OCI-LY7 (cell line): ENCODE measurements at regions not wholly inside any gene's neighbourhood (a gene's known extent, or its start where the extent isn't known, plus 50 kb on each side); places are given as distances from the start of the nearest gene placed in this dataset.

Experiments
- BruUV-seq: library from RNA; stranded (reverse); fragments of 400-500 nt; replicated peaks from 2 replicates; lab custom pipeline; 2021; lab: Mats Ljungman, UMichigan
- CTCF ChIA-PET: fragments of 300-600 bp; sonication (Branson Sonifier 250); formaldehyde crosslinking; loops from one replicate; lab custom pipeline; 2022; ENCODE audit warnings: antibody characterized with exemption; ENCODE audit not compliant: unreplicated experiment; lab: Charles Lee
- POLR2A ChIA-PET: fragments of 300-600 bp; sonication (Branson Sonifier 250); formaldehyde crosslinking; loops from one replicate; lab custom pipeline; 2022; ENCODE audit warnings: antibody characterized with exemption; lab: Charles Lee
- DNase-seq: peaks from one replicate; pipeline ENCODE4 v3.0.0-alpha.2; 2015; ENCODE audit warnings: low spot score
- H2AFZ ChIP-seq: fragments of 200-600 bp; sonication (generic), shearing (Covaris generic); 2 replicates; pipeline ENCODE4 v1.6.1; 2014; ENCODE audit warnings: mild to moderate bottlenecking, antibody characterized with exemption, low read length, moderate library complexity
- H3K27ac ChIP-seq: fragments of 200-600 bp; sonication (generic); 2 replicates; pipeline ENCODE4 v1.5.1; 2014; ENCODE audit warnings: mixed run types, low read depth, mild to moderate bottlenecking, moderate library complexity, low read length, inconsistent platforms; ENCODE audit not compliant: poor library complexity, severe bottlenecking
- H3K36me3 ChIP-seq: fragments of 200-600 bp; sonication (generic); 2 replicates; pipeline ENCODE4 v1.6.1; 2014; ENCODE audit warnings: mild to moderate bottlenecking, antibody characterized with exemption, low read length, moderate library complexity, mixed read lengths; ENCODE audit not compliant: insufficient read depth
- H3K4me1 ChIP-seq: fragments of 200-600 bp; sonication (generic); 2 replicates; pipeline ENCODE4 v1.5.1; 2014; ENCODE audit warnings: mild to moderate bottlenecking, low read length; ENCODE audit not compliant: insufficient read depth, poor library complexity, severe bottlenecking
- H3K4me2 ChIP-seq: fragments of 200-600 bp; sonication (generic); 2 replicates; pipeline ENCODE4 v1.6.1; 2014; ENCODE audit warnings: mild to moderate bottlenecking, low read length
- H3K4me3 ChIP-seq: fragments of 200-600 bp; sonication (generic); 2 replicates; pipeline ENCODE4 v1.5.1; 2014; ENCODE audit warnings: mild to moderate bottlenecking, low read depth, low read length; ENCODE audit not compliant: poor library complexity, severe bottlenecking
- H3K79me2 ChIP-seq: fragments of 200-600 bp; sonication (generic); 2 replicates; pipeline ENCODE4 v1.6.1; 2016; ENCODE audit warnings: low read depth, mild to moderate bottlenecking, low read length, moderate library complexity, mixed read lengths; ENCODE audit not compliant: insufficient read depth
- H3K9me2 ChIP-seq: fragments of 200-600 bp; sonication (generic); 2 replicates; pipeline ENCODE4 v1.6.1; 2016; ENCODE audit warnings: mild to moderate bottlenecking, low read length, mixed read lengths; ENCODE audit not compliant: insufficient read depth
- H3K9me3 ChIP-seq: fragments of 200-600 bp; sonication (generic); 2 replicates; pipeline ENCODE4 v1.6.1; 2014; ENCODE audit warnings: mild to moderate bottlenecking, mixed run types, low read length, mixed read lengths
- H4K20me1 ChIP-seq: fragments of 200-600 bp; sonication (generic); 2 replicates; pipeline ENCODE4 v1.6.1; 2014; ENCODE audit warnings: mild to moderate bottlenecking, antibody characterized with exemption, low read length, moderate library complexity, mixed read lengths; ENCODE audit not compliant: insufficient read depth
- EZH2phosphoT487 ChIP-seq: fragments of 200-600 bp; sonication (generic); IDR thresholded peaks from 2 replicates; pipeline ENCODE4 v1.6.1; 2018; ENCODE audit warnings: low read depth, borderline replicate concordance, mild to moderate bottlenecking, mixed run types, antibody characterized with exemption, low read length, moderate library complexity, mixed read lengths
- intact Hi-C: fragments of 100-400 bp; cut with micrococcal nuclease; formaldehyde crosslinking; loops from one replicate; pipeline ENCODE4 v1.10.0; 2022; ENCODE audit not compliant: unreplicated experiment
- TF ChIP-seq, protein P1 (sequence below): fragments of 200-600 bp; sonication (generic); conservative IDR thresholded peaks from 2 replicates; pipeline ENCODE4 v1.5.1; 2014; ENCODE audit warnings: mild to moderate bottlenecking, antibody characterized with exemption, low read length, moderate library complexity, mixed read lengths

DNA sequence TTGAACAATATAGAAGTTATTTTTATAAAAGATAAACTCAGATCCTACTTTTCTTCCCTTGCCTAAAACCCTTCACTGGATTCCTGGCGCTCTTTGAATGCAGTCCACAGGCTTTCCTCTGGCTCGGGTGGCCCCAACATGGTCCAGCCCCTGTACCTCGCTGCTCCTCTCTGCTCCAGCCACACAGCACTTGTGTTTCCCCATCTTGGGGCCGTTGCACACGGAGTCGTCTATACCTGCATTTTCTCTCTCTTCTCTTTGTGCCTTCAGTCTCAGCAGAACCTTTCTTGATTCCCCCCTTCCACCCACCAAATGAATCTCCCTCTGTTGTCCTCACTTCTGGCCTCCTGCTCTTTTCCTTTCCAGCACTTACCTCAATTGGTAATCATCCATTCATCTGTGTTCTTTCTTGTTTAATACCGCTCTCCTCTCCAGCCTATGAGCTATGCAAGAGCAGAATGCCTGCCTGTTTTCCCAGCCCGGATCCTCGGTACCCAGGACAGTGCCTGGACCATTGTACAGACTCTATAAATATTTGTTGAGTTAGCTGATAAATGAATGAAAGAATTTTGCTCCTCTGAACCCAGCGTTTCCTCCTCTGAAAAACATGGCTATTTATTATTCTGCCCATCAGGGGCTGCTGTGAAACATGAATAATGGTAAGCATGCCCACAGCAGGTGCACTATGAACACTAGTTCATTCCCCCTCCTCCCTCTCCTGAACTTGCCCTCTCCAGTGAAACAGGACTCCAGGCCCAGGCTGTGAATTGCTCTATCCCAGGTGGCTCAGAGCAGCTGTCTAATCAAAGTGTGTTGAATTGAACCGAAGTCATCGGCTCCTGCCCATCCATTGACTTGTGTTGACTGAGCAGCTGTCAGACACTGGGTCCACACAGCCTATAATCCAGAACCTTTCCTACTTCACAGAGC, 266.9 kb downstream of the PTPRU start:
- Histone ChIP-seq H3K27ac (no peak overlapping the region), H3K9me3 (no peaks in the 10 kb centered on the region), H3K79me2 (no peaks in the 10 kb centered on the region), H4K20me1 (no peaks in the 10 kb centered on the region), H3K4me1 (no peaks in the 10 kb centered on the region), H3K9me2 (no peaks in the 10 kb centered on the region), H3K36me3 (no peaks in the 10 kb centered on the region), H2AFZ (no peak overlapping the region), H3K4me3 (no peak overlapping the region), H3K4me2 (no peak overlapping the region)
- ChIA-PET CTCF (no interaction called here), POLR2A (no interaction called here)
- BruUV-seq, result no TSS peak
- DNase-seq, result no peak
- TF ChIP-seq, protein P1, sequence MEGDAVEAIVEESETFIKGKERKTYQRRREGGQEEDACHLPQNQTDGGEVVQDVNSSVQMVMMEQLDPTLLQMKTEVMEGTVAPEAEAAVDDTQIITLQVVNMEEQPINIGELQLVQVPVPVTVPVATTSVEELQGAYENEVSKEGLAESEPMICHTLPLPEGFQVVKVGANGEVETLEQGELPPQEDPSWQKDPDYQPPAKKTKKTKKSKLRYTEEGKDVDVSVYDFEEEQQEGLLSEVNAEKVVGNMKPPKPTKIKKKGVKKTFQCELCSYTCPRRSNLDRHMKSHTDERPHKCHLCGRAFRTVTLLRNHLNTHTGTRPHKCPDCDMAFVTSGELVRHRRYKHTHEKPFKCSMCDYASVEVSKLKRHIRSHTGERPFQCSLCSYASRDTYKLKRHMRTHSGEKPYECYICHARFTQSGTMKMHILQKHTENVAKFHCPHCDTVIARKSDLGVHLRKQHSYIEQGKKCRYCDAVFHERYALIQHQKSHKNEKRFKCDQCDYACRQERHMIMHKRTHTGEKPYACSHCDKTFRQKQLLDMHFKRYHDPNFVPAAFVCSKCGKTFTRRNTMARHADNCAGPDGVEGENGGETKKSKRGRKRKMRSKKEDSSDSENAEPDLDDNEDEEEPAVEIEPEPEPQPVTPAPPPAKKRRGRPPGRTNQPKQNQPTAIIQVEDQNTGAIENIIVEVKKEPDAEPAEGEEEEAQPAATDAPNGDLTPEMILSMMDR, result no peak
- TF ChIP-seq EZH2phosphoT487, result no peak
- intact Hi-C loops, result no loop called here

DNA sequence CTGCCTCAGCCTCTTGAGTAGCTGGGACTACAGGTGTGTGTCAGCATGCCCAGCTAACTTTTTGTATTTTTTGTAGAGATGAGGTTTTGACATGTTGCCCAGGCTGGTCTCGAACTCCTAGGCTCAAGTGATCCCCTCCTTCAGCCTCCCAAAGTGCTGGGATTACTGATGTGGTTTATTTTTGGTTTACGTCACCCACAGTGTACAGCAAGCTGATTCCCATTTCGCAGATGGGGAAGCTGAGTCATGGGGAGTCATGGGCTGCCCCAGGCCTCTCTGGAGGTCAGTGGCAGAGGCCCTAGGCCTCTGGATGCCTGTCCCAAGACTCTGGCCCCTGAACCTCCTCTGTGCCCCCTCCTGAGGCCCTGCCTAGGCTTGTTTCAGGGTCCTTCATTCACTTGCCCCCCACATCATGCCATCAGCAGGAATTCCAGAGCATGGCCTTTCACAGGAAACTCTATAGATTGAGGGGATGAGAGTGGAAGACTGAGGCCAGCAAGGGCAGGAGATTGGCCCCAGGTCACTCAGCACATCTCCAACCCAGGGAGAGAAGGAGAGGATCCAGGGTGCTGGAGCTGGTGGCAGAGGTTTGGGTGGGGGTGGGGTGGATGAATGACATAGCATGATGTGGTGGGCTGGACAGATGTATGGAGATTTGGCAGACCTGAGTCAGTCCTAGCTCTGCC, 266.0 kb downstream of the PTPRU start:
- H3K9me2 ChIP-seq, result no peaks in the 10 kb centered on the region
- no peaks in the 10 kb centered on the region for H4K20me1 ChIP-seq
- intact Hi-C loops, result no loop called here
- no peaks in the 10 kb centered on the region for H3K36me3 ChIP-seq
- no peak overlapping the region for H2AFZ ChIP-seq
- ChIA-PET CTCF (no interaction called here), POLR2A (no interaction called here)
- no TSS peak for BruUV-seq
- H3K9me3 ChIP-seq, result no peaks in the 10 kb centered on the region
- no peaks in the 10 kb centered on the region for H3K4me1 ChIP-seq
- no peaks in the 10 kb centered on the region for H3K79me2 ChIP-seq
- H3K4me3 ChIP-seq, result no peak overlapping the region
- DNase-seq, result no peak
- TF ChIP-seq, protein P1, result no peak
- no peak for TF ChIP-seq EZH2phosphoT487
- no peak overlapping the region for H3K27ac ChIP-seq
- no peak overlapping the region for H3K4me2 ChIP-seq
